ENCODE measurements at regions not wholly inside any gene's neighbourhood (a gene's known extent, or its start where the extent isn't known, plus 50 kb on each side); places are given as distances from the start of the nearest gene placed in this dataset.

- Mint-ChIP-seq H3K36me3 (ENCODE audit: low read depth) (no peaks in the 10 kb centered on the region), H3K4me1 (no peaks in the 10 kb centered on the region), H3K27me3 (peaks cover 7% of the 10 kb centered on the region), H3K27ac (no peak overlapping the region), H3K4me3 (no peak overlapping the region)
- ATAC-seq (no peak), DNase-seq (no peak)
- H3K9me3 ChIP-seq (ENCODE audit: control insufficient read depth, low read length, poor library complexity, severe bottlenecking) = no peaks in the 10 kb centered on the region
Measured at GRCh38 chr12:19025582-19025981, 104.0 kb upstream of the PLEKHA5 start.

GRCh38 chr12:19026034-19026433 lies 103.5 kb upstream of the PLEKHA5 start:
- DNase-seq (no peak), ATAC-seq (no peak)
- Mint-ChIP-seq H3K4me1 (no peaks in the 10 kb centered on the region), H3K27me3 (peaks cover 7% of the 10 kb centered on the region), H3K4me3 (no peak overlapping the region), H3K36me3 (ENCODE audit: low read depth) (no peaks in the 10 kb centered on the region), H3K27ac (no peak overlapping the region)
- no peaks in the 10 kb centered on the region for H3K9me3 ChIP-seq (ENCODE audit: control insufficient read depth, low read length, poor library complexity, severe bottlenecking)

GRCh38 chr12:19026614-19027488 lies 102.7 kb upstream of the PLEKHA5 start:
- H3K27ac Mint-ChIP-seq = no peak overlapping the region
- DNase-seq (no peak), ATAC-seq (no peak)
- H3K9me3 ChIP-seq (ENCODE audit: control insufficient read depth, low read length, poor library complexity, severe bottlenecking) = no peaks in the 10 kb centered on the region
- H3K27me3 Mint-ChIP-seq = peaks cover 7% of the 10 kb centered on the region
- no peaks in the 10 kb centered on the region for H3K4me1 Mint-ChIP-seq
- H3K36me3 Mint-ChIP-seq (ENCODE audit: low read depth) = no peaks in the 10 kb centered on the region
- H3K4me3 Mint-ChIP-seq = no peak overlapping the region

- Mint-ChIP-seq H3K4me3 (no peak overlapping the region), H3K36me3 (ENCODE audit: low read depth) (no peaks in the 10 kb centered on the region), H3K27ac (no peak overlapping the region), H3K27me3 (peaks cover 7% of the 10 kb centered on the region), H3K4me1 (no peaks in the 10 kb centered on the region)
- DNase-seq (no peak), ATAC-seq (no peak)
- no peaks in the 10 kb centered on the region for H3K9me3 ChIP-seq (ENCODE audit: control insufficient read depth, low read length, poor library complexity, severe bottlenecking)
Measured at GRCh38 chr12:19030180-19030579, 99.4 kb upstream of the PLEKHA5 start.

GRCh38 chr12:19030603-19031002 lies 98.9 kb upstream of the PLEKHA5 start:
- H3K27ac Mint-ChIP-seq = no peak overlapping the region
- ATAC-seq (no peak), DNase-seq (no peak)
- H3K27me3 Mint-ChIP-seq = peaks cover 7% of the 10 kb centered on the region
- no peaks in the 10 kb centered on the region for H3K36me3 Mint-ChIP-seq (ENCODE audit: low read depth)
- no peaks in the 10 kb centered on the region for H3K9me3 ChIP-seq (ENCODE audit: control insufficient read depth, low read length, poor library complexity, severe bottlenecking)
- H3K4me3 Mint-ChIP-seq = no peak overlapping the region
- no peaks in the 10 kb centered on the region for H3K4me1 Mint-ChIP-seq

- Mint-ChIP-seq H3K27ac (no peak overlapping the region), H3K36me3 (ENCODE audit: low read depth) (no peaks in the 10 kb centered on the region), H3K27me3 (peaks cover 7% of the 10 kb centered on the region), H3K4me1 (no peaks in the 10 kb centered on the region), H3K4me3 (no peak overlapping the region)
- no peaks in the 10 kb centered on the region for H3K9me3 ChIP-seq (ENCODE audit: control insufficient read depth, low read length, poor library complexity, severe bottlenecking)
- no peak for DNase-seq
- ATAC-seq = no peak
Measured at GRCh38 chr12:19031032-19031431, 98.5 kb upstream of the PLEKHA5 start.

- Mint-ChIP-seq H3K4me1 (no peaks in the 10 kb centered on the region), H3K36me3 (ENCODE audit: low read depth) (no peaks in the 10 kb centered on the region), H3K27me3 (peaks cover 6% of the 10 kb centered on the region), H3K27ac (no peak overlapping the region), H3K4me3 (no peak overlapping the region)
- DNase-seq (no peak), ATAC-seq (no peak)
- H3K9me3 ChIP-seq (ENCODE audit: control insufficient read depth, low read length, poor library complexity, severe bottlenecking) = no peaks in the 10 kb centered on the region
Measured at GRCh38 chr12:19032826-19033225, 96.7 kb upstream of the PLEKHA5 start.

- no peak for DNase-seq
- H3K36me3 Mint-ChIP-seq (ENCODE audit: low read depth) = no peaks in the 10 kb centered on the region
- no peaks in the 10 kb centered on the region for H3K9me3 ChIP-seq (ENCODE audit: control insufficient read depth, low read length, poor library complexity, severe bottlenecking)
- no peaks in the 10 kb centered on the region for H3K4me1 Mint-ChIP-seq
- no peak overlapping the region for H3K4me3 Mint-ChIP-seq
- H3K27me3 Mint-ChIP-seq = peaks cover 10% of the 10 kb centered on the region
- H3K27ac Mint-ChIP-seq = no peak overlapping the region
- no peak for ATAC-seq
Measured at GRCh38 chr12:19033244-19033643, 96.3 kb upstream of the PLEKHA5 start.

GRCh38 chr12:19034937-19035336 lies 94.6 kb upstream of the PLEKHA5 start:
- ATAC-seq (no peak), DNase-seq (no peak)
- H3K36me3 Mint-ChIP-seq (ENCODE audit: low read depth) = no peaks in the 10 kb centered on the region
- no peak overlapping the region for H3K4me3 Mint-ChIP-seq
- no peaks in the 10 kb centered on the region for H3K9me3 ChIP-seq (ENCODE audit: control insufficient read depth, low read length, poor library complexity, severe bottlenecking)
- no peaks in the 10 kb centered on the region for H3K4me1 Mint-ChIP-seq
- H3K27ac Mint-ChIP-seq = no peak overlapping the region
- peaks cover 23% of the 10 kb centered on the region for H3K27me3 Mint-ChIP-seq

GRCh38 chr12:19035536-19035935 lies 94.0 kb upstream of the PLEKHA5 start:
- no peak overlapping the region for H3K27ac Mint-ChIP-seq
- no peaks in the 10 kb centered on the region for H3K36me3 Mint-ChIP-seq (ENCODE audit: low read depth)
- DNase-seq (no peak), ATAC-seq (no peak)
- peaks cover 29% of the 10 kb centered on the region for H3K27me3 Mint-ChIP-seq
- no peaks in the 10 kb centered on the region for H3K9me3 ChIP-seq (ENCODE audit: control insufficient read depth, low read length, poor library complexity, severe bottlenecking)
- H3K4me3 Mint-ChIP-seq = no peak overlapping the region
- no peaks in the 10 kb centered on the region for H3K4me1 Mint-ChIP-seq

- Mint-ChIP-seq H3K4me3 (no peak overlapping the region), H3K27ac (no peak overlapping the region), H3K4me1 (no peaks in the 10 kb centered on the region), H3K27me3 (peaks cover 32% of the 10 kb centered on the region), H3K36me3 (ENCODE audit: low read depth) (no peaks in the 10 kb centered on the region)
- ATAC-seq (no peak), DNase-seq (no peak)
- no peaks in the 10 kb centered on the region for H3K9me3 ChIP-seq (ENCODE audit: control insufficient read depth, low read length, poor library complexity, severe bottlenecking)
Measured at GRCh38 chr12:19036673-19037357, 92.7 kb upstream of the PLEKHA5 start.

GRCh38 chr12:19038209-19038608 lies 91.3 kb upstream of the PLEKHA5 start:
- DNase-seq (no peak), ATAC-seq (no peak)
- no peaks in the 10 kb centered on the region for H3K9me3 ChIP-seq (ENCODE audit: control insufficient read depth, low read length, poor library complexity, severe bottlenecking)
- no peaks in the 10 kb centered on the region for H3K36me3 Mint-ChIP-seq (ENCODE audit: low read depth)
- H3K27ac Mint-ChIP-seq = no peak overlapping the region
- H3K4me1 Mint-ChIP-seq = no peaks in the 10 kb centered on the region
- no peak overlapping the region for H3K4me3 Mint-ChIP-seq
- peaks cover 32% of the 10 kb centered on the region for H3K27me3 Mint-ChIP-seq

GRCh38 chr12:19039515-19039914 lies 90.0 kb upstream of the PLEKHA5 start:
- Mint-ChIP-seq H3K4me1 (no peaks in the 10 kb centered on the region), H3K27ac (no peak overlapping the region), H3K27me3 (peaks cover 32% of the 10 kb centered on the region), H3K4me3 (no peak overlapping the region), H3K36me3 (ENCODE audit: low read depth) (no peaks in the 10 kb centered on the region)
- H3K9me3 ChIP-seq (ENCODE audit: control insufficient read depth, low read length, poor library complexity, severe bottlenecking) = no peaks in the 10 kb centered on the region
- ATAC-seq (no peak), DNase-seq (no peak)

- H3K4me1 Mint-ChIP-seq = no peaks in the 10 kb centered on the region
- no peak overlapping the region for H3K27ac Mint-ChIP-seq
- H3K4me3 Mint-ChIP-seq = no peak overlapping the region
- H3K27me3 Mint-ChIP-seq = peaks cover 28% of the 10 kb centered on the region
- H3K9me3 ChIP-seq (ENCODE audit: control insufficient read depth, low read length, poor library complexity, severe bottlenecking) = no peaks in the 10 kb centered on the region
- H3K36me3 Mint-ChIP-seq (ENCODE audit: low read depth) = no peaks in the 10 kb centered on the region
- no peak for ATAC-seq
- no peak for DNase-seq
Measured at GRCh38 chr12:19042221-19042620, 87.3 kb upstream of the PLEKHA5 start.
